ENCODE measurements at regions not wholly inside any gene's neighbourhood (a gene's known extent, or its start where the extent isn't known, plus 50 kb on each side); places are given as distances from the start of the nearest gene placed in this dataset.

- TF ChIP-seq ZNF274 (IDR thresholded peaks at IDR 0.05; ENCODE audit: low read depth, low read length) = no peak
- no peak for TF ChIP-seq SUZ12 (IDR thresholded peaks at IDR 0.05; ENCODE audit: extremely low read depth, insufficient read depth, insufficient read length)
Measured at GRCh38 chr12:92223481-92223880, 77.8 kb upstream of the BTG1 start.
